Gastrocnemius medialis (tissue), 4 donors: ENCODE measurements at regions not wholly inside any gene's neighbourhood (a gene's known extent, or its start where the extent isn't known, plus 50 kb on each side); places are given as distances from the start of the nearest gene placed in this dataset.

ENCODE experiments used
- ATAC-seq, 2 donors: fragments of 150-250 bp; one replicate each; pipeline ENCODE4 v1.9.1; 2016
- DNase-seq, 2 donors: peaks; one replicate each; pipeline ENCODE4 v3.0.0-alpha.2; 2019
- H3K27ac ChIP-seq, 4 donors: fragments of 200-600 bp; sonication (generic); 1 replicate in 1 of 4; 2 replicates in 3 of 4; pipeline ENCODE4 v1.5.1; 2016 to 2018; ENCODE audit warnings: mild to moderate bottlenecking in 2 of 4, moderate library complexity in 1 of 4
- H3K27me3 ChIP-seq, 3 donors: fragments of 200-600 bp; sonication (generic) in 2 of 3; 1 replicate in 1 of 3; 2 replicates in 2 of 3; pipeline versions ENCODE4 v1.5.1 to v1.6.0; 2016 to 2019; ENCODE audit warnings: mild to moderate bottlenecking in 1 of 3, moderate library complexity in 1 of 3
- H3K36me3 ChIP-seq, 2 donors: fragments of 200-600 bp; sonication (generic) in 1 of 2; one replicate each; pipeline ENCODE4 v1.5.1; 2017 to 2018
- H3K4me1 ChIP-seq, 2 donors: fragments of 200-600 bp; sonication (generic) in 1 of 2; one replicate each; pipeline ENCODE4 v1.5.1; 2016 to 2017; ENCODE audit warnings: mild to moderate bottlenecking in 2 of 2
- H3K4me3 ChIP-seq, 4 donors: fragments of 200-600 bp; sonication (generic) in 3 of 4; 1 replicate in 1 of 4; 2 replicates in 3 of 4; pipeline ENCODE4 v1.5.1; 2016 to 2019; ENCODE audit warnings: mild to moderate bottlenecking in 2 of 4
- H3K9me3 ChIP-seq, 3 donors: fragments of 200-600 bp; sonication (generic) in 2 of 3; 1 replicate in 1 of 3; 2 replicates in 2 of 3; pipeline ENCODE4 v1.5.1; 2016 to 2019
- POLR2A ChIP-seq, 2 donors: fragments of 450-650 bp; IDR thresholded peaks; one replicate each; pipeline ENCODE4 v1.6.1; 2017; ENCODE audit warnings: antibody characterized with exemption in 2 of 2, mild to moderate bottlenecking in 2 of 2, moderate library complexity in 2 of 2
- in situ Hi-C, 4 donors: fragments of 200-750 bp; cut with MboI; loops; one replicate each; pipeline versions ENCODE4 v1.15.0 to v1.8.0; 2017; ENCODE audit warnings: low sequenced_read_pairs in 4 of 4
- intact Hi-C: fragments of 100-400 bp; cut with DNase I; formaldehyde crosslinking; loops from one replicate; pipeline ENCODE4 v1.15.1; 2023; ENCODE audit warnings: low total_unique reads
- TF ChIP-seq, protein P1 (sequence below), 5 experiments: fragments of 450-650 bp in 3 of 5; fragments of 200-600 bp in 2 of 5; sonication (generic) in 2 of 5; IDR thresholded peaks in 4 of 5; conservative IDR thresholded peaks in 1 of 5; 1 replicate in 4 of 5; 2 replicates in 1 of 5; pipeline ENCODE4 v1.5.1; 2016 to 2019; ENCODE audit warnings: antibody characterized with exemption in 5 of 5, mild to moderate bottlenecking in 3 of 5, moderate library complexity in 3 of 5

DNA sequence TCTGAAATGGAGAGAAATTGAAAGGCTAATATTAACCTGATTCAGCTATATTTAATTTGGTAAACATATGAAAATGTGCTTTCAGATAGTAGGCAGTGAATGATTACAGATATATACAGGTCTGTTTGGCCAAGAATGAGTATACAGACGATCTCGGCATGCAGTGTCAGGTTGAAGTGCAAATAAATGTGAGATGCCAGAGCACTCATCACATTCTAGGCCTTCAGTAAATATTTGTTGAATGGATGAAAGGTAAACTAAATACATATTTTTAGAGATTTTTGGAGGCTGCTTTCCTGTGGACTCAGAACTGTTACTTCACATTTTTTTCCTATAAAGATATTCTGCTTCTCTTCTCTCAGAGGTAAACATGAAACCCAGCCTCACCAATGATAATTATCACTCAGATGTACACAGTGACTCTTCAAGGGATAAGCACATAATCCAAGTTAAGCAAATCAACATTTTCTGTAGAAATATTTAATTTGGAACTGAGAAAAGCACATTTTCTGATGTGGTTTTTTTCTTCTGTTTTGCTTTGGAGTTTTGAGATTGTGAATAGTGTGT, 702.9 kb downstream of the BRINP3 start:
- Histone ChIP-seq H3K4me3 (no peak overlapping the region), H3K27me3 (no peaks in the 10 kb centered on the region), H3K4me1 (no peaks in the 10 kb centered on the region), H3K36me3 (no peaks in the 10 kb centered on the region), H3K27ac (no peak overlapping the region), H3K9me3 (no peaks in the 10 kb centered on the region)
- intact Hi-C loops = no loop called here
- in situ Hi-C loops = no loop called here
- ATAC-seq (no peak), DNase-seq (no peak)
- no peak for TF ChIP-seq POLR2A (IDR thresholded peaks at IDR 0.05)
- TF ChIP-seq, protein P1, sequence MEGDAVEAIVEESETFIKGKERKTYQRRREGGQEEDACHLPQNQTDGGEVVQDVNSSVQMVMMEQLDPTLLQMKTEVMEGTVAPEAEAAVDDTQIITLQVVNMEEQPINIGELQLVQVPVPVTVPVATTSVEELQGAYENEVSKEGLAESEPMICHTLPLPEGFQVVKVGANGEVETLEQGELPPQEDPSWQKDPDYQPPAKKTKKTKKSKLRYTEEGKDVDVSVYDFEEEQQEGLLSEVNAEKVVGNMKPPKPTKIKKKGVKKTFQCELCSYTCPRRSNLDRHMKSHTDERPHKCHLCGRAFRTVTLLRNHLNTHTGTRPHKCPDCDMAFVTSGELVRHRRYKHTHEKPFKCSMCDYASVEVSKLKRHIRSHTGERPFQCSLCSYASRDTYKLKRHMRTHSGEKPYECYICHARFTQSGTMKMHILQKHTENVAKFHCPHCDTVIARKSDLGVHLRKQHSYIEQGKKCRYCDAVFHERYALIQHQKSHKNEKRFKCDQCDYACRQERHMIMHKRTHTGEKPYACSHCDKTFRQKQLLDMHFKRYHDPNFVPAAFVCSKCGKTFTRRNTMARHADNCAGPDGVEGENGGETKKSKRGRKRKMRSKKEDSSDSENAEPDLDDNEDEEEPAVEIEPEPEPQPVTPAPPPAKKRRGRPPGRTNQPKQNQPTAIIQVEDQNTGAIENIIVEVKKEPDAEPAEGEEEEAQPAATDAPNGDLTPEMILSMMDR (IDR thresholded peaks at IDR 0.05 in 4 of 5, conservative IDR thresholded peaks at IDR 0.05 in 1 of 5) = no peak

DNA sequence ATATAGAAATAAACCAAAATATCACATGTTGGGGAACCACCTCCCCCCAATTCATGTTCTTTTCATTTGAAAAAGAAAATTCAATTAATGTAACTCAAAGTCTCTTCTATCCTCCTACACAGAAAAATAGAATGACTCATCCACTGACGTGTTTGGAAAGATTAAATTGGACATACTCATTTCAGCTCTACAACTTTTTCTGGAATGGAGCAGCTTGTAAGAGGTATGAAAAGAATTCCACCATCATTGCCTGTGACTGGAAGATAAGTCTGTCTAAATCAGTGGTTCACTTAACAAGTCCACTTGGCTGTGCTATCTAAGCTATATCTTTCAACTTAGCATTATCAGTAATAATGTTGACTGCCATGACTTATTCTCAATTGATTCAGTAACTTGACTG, 702.3 kb downstream of the BRINP3 start:
- Histone ChIP-seq H3K27me3 (no peaks in the 10 kb centered on the region), H3K36me3 (no peaks in the 10 kb centered on the region), H3K4me1 (no peaks in the 10 kb centered on the region), H3K9me3 (no peaks in the 10 kb centered on the region), H3K27ac (no peak overlapping the region), H3K4me3 (no peak overlapping the region)
- DNase-seq (no peak), ATAC-seq (no peak)
- intact Hi-C loops = no loop called here
- in situ Hi-C loops = no loop called here
- TF ChIP-seq, protein P1 (IDR thresholded peaks at IDR 0.05 in 4 of 5, conservative IDR thresholded peaks at IDR 0.05 in 1 of 5) = no peak
- no peak for TF ChIP-seq POLR2A (IDR thresholded peaks at IDR 0.05)

DNA sequence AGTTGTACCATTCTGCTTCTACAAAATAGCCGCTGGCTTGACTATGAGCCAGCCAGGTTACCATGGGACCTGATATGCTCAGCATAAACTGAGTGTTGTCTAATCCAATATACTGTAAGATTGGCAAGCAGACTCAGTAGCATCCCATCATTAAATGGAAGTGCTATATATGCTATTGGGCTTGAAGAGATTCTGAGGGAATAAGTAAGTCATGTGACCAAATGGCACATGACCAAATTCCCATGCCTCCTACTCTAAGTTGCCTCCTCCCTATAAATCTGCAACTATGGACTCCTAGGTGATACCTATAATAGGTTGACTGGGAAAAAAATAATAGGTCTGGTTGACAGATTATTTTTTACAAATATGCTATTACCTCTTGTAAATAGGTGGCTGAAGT, 698.6 kb downstream of the BRINP3 start:
- Histone ChIP-seq H3K36me3 (no peaks in the 10 kb centered on the region), H3K27ac (no peak overlapping the region), H3K4me3 (no peak overlapping the region), H3K27me3 (no peaks in the 10 kb centered on the region), H3K4me1 (no peaks in the 10 kb centered on the region), H3K9me3 (no peaks in the 10 kb centered on the region)
- intact Hi-C loops (no loop called here), in situ Hi-C loops (no loop called here)
- ATAC-seq (no peak), DNase-seq (no peak)
- no peak for TF ChIP-seq POLR2A (IDR thresholded peaks at IDR 0.05)

DNA sequence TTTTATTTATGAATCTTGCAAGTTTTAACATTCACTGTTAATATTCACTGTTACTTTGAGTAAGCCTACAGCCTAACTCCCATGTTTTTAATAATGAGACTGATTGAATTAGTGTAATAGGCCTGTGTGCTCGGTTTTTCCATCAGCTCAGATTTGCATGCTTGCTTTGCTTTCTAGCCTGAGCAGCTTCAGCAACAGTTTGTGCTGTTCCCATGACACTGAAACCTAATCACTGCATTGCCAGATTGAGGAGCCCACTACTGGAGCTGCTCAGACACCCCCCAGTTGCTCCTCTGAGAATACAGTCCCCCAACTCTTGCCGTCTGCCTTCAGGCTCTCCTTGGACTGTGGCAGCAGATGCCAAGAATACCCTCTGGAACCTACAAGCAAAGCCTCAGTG, 695.4 kb downstream of the BRINP3 start:
- Histone ChIP-seq H3K4me1 (no peaks in the 10 kb centered on the region), H3K27ac (no peak overlapping the region), H3K36me3 (no peaks in the 10 kb centered on the region), H3K27me3 (no peaks in the 10 kb centered on the region), H3K9me3 (no peaks in the 10 kb centered on the region), H3K4me3 (no peak overlapping the region)
- ATAC-seq = no peak
- intact Hi-C loops (no loop called here), in situ Hi-C loops (no loop called here)
- DNase-seq = no peak
- TF ChIP-seq POLR2A (IDR thresholded peaks at IDR 0.05) = no peak
- TF ChIP-seq, protein P1 (IDR thresholded peaks at IDR 0.05 in 4 of 5, conservative IDR thresholded peaks at IDR 0.05 in 1 of 5) = no peak

DNA sequence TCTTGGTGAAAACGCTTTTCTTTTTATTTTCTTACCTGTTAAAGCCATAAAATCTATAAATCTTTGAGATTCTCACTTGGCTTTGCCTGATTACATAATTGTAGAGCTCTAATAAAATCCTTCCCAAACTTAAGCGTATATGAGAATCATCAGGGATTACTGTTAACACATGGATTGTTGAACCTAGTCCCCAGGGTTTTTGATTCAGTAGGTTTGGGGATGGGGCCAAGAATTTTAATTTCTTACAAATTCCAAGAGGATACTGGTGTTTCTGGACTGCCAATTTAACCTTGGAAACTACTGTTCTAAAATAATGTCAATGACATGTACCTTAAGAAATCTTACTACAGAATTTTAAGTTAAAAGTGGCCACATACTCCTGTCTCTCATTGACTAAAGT, 694.2 kb downstream of the BRINP3 start:
- DNase-seq (no peak), ATAC-seq (no peak)
- intact Hi-C loops (no loop called here), in situ Hi-C loops (no loop called here)
- no peaks in the 10 kb centered on the region for H3K27me3 ChIP-seq
- H3K4me1 ChIP-seq = no peaks in the 10 kb centered on the region
- H3K9me3 ChIP-seq = no peaks in the 10 kb centered on the region
- TF ChIP-seq, protein P1 (IDR thresholded peaks at IDR 0.05 in 4 of 5, conservative IDR thresholded peaks at IDR 0.05 in 1 of 5) = no peak
- TF ChIP-seq POLR2A (IDR thresholded peaks at IDR 0.05) = no peak
- no peak overlapping the region for H3K4me3 ChIP-seq
- H3K36me3 ChIP-seq = no peaks in the 10 kb centered on the region
- H3K27ac ChIP-seq = no peak overlapping the region
